ENCODE measurements at regions not wholly inside any gene's neighbourhood (a gene's known extent, or its start where the extent isn't known, plus 50 kb on each side); places are given as distances from the start of the nearest gene placed in this dataset.

DNA sequence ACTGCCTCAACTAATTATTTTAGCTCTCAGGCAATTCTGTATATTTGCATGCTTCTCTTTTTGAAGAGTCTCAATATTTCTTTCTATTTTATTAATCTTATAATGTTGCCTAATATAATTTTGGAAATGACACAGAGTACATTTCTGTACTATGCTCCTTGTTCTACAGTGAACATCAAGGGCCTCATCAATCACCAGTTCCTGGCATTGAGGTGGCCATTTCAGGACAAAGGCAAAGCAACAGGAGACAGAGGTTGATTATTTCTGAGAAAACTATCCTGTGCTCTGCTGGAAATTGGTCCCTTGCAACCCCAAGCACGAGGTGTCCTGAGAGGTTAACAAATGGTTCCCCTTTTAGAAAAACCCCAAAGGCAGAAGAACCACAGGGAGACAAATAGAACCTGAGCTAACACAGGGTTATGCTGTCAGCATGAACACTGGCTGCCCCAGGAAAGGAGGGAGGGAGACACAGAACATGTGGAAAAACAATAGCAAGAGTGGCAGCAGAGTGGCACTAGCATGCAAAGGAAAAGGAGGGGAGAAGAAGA lies 63.9 kb upstream of the VAV3 start (continued):
- TF ChIP-seq SIN3A (conservative IDR thresholded peaks at IDR 0.05 in 1 of 2, IDR thresholded peaks at IDR 0.05 in 1 of 2; ENCODE audit: low read depth in 1 of 2, low read length in 2 of 2) (no peak), MAFK (IDR thresholded peaks at IDR 0.05; ENCODE audit: low read depth, low read length) (no peak), BCL11A (IDR thresholded peaks at IDR 0.05; ENCODE audit: low read depth in 2 of 2, low read length in 2 of 2) (no peak), CEBPB (IDR thresholded peaks at IDR 0.05; ENCODE audit: low read depth, low read length) (no peak), TAF1 (IDR thresholded peaks at IDR 0.05; ENCODE audit: low read depth, low read length) (no peak)
